GM10266 (cell line): ENCODE measurements at regions not wholly inside any gene's neighbourhood (a gene's known extent, or its start where the extent isn't known, plus 50 kb on each side); places are given as distances from the start of the nearest gene placed in this dataset.

Source experiments
- DNase-seq: peaks from one replicate; pipeline ENCODE4 v3.0.0; 2012; ENCODE audit errors: extremely low spot score
- CTCF ChIP-seq: IDR thresholded peaks from 2 replicates; pipeline ENCODE4 v1.5.1; 2012; ENCODE audit warnings: mild to moderate bottlenecking, low read depth; ENCODE audit not compliant: control insufficient read depth, insufficient read depth; ENCODE audit errors: missing control alignments

DNA sequence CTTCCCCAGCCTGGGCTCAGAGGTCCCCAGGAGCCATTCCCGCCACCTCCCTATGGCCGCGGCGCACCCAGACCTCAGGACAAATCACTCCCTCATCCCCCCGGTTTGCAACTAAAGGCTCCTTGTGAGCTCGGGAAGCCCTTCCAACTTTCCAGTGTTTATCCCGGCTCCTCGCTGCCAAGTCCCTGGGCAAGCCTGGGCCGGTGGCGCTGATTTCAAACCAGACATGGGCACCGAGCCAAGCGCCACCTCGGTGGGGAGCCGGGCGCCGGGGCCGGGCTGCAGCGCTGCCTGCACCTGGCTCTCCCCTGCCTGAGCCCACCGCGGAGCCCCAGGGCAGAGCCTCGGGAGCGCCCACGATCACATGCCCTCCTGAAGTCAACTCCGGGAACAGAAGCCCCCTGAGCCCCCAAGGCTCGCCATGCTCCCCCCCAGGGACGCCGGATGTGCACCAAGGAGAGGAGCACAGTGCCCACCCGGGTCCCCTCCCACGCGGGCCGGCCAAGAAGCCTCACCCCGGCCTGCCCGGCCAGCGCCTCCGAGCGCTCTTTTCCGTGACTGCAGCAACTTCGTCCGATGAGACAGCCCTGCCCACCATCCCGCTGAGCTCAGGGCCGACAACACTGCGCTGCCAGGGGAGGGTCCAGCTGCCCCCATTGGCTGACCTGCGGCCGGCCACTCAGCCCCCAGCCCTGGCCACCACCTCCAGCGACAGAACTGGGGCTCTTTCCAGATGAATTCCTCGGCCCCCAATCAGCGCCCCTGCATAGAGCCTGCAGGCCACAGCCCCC is 50.0 kb downstream of the NCOR2 start:
- TF ChIP-seq CTCF = no peak
- no peak for DNase-seq

DNA sequence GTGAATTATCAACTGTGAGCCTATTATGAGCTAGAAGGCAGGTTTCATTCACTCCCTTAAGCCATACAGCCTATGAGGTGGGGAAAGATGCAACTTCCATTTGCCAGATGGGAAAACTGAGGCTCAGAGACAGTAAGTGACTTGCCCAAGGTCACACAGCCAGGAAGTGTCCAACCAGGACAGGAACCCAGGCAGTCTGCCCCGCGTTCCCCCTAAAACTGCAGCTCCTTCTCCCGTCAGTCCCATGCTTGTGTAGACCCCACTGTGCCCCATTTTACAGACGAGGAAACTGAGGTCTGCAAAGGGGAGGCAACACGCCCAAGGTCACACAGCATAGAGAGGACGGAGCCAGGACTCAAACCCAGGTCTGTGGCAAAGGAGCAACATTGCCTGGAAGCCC is 50.6 kb downstream of the NCOR2 start:
- no peak for DNase-seq
- TF ChIP-seq CTCF = no peak

DNA sequence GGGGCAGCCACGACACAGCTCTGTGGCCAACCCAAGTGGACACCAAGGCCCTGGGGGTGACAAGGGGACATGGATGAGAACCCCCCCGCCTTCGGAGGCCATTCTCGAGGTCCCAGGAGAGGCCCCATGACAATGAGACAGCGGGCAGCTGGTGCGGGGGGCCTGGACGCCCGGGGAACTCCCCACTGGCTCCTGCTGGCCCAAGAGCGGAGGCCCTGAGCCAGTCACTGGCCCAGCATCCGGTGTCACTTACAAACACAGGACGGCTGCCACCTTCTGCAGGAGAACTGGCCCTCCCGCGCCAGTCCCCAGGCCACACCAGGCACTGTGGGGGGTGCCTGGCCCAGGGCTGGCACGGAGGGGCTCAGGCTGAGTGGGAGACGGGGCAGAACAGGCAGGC is 51.4 kb downstream of the NCOR2 start:
- TF ChIP-seq CTCF = no peak
- DNase-seq = no peak

DNA sequence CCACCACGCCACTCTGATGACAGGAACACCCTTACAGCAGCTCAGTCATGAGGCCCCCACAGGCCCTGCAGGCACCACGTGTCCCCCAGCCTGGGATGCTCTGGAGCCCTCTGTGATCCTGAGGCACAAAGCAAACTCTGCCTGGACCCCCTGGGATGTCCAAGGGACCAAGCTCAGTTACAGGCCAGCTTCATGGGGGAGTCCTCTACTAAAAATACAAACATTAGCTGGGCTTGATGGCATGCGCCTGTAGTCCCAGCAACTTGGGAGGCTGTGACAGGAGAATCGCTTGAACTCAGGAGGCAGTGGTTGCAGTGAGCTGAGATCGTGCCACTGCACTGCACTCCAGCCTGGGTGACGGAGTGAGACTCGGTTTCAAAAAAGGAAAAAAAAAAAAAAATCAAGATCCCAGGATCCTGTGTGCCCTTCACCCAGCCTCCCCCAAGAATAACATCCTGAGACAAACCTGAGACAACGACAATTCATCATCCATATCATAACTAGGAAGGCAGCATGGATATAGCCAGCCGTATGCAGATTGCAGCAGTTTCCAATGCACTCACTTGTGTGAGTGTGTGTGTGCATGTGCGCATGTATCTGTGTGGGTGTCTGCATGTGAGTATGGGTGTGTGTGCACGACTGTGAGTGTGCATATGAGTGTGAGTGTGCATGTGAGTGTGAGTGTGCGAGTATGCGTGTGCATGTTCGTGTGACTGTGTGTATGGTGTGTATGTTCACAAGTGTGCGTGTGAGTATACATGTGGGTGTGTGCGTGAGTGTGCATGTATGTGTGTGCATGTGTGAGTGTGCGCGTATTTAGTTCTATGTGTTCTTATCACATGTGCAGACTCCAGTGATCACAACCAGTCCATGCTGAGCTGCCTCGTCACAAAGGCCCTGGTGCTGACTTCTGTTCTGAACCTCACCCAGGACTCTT is 52.1 kb downstream of the NCOR2 start:
- no peak for TF ChIP-seq CTCF
- DNase-seq = no peak

DNA sequence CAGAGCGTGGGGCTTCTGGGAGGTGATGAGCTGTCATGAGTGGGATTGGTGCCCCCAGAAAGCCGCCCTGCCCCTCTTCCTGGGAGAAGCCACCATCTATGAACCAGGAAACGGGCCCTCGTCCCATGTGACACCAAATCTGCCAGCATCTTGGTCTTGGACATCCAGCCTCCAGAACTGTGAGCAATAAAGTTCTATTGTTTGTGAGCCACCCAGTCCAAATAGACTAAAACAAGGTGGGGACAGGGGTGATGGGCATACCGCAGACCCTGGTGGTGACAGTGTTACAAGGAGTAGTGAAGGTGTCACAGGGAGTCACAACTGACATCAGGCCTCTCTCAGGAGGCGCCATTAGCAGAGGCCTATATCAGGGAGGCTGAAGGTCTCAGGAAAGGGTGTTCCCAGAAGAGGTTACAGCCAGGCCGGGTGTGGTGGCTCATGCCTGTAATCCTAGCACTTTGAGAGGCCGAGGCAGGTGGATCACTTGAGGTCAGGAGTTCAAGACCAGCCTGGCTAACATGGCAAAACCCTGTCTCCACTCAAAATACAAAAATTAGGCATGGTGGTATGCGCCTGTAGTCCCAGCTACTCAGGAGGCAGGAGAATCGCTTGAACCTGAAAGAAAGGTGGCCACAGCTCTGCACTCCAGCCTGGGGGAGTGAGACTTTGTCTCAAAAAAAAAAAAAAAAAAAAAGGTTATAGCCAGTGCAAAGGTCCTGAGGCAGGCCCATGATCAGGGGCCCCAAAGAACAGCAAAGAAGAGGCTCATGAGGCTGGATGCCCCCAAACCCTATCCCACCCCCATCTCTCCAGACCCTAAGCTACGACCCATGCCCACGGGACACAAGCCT is 53.0 kb downstream of the NCOR2 start:
- no peak for TF ChIP-seq CTCF
- DNase-seq = no peak

GRCh38 chr12:124513297-124513867 is 54.0 kb downstream of the NCOR2 start:
- no peak for DNase-seq

More at GRCh38 chr12:124513297-124513867, 54.0 kb downstream of the NCOR2 start:
- no peak for TF ChIP-seq CTCF
